Endothelial cell of umbilical vein (primary cell): ENCODE measurements at regions not wholly inside any gene's neighbourhood (a gene's known extent, or its start where the extent isn't known, plus 50 kb on each side); places are given as distances from the start of the nearest gene placed in this dataset.

Experiments used
- BruUV-seq: library from RNA; stranded (reverse); fragments of 400-500 nt; replicated peaks from 2 replicates; lab custom pipeline; 2021; lab: Mats Ljungman, UMichigan
- CTCF ChIA-PET: fragments of 300-600, 350-600 bp; sonication (Branson Sonifier 250); formaldehyde crosslinking; loops from one replicate; lab custom pipeline; 2021; ENCODE audit warnings: antibody characterized with exemption, inconsistent platforms; lab: Charles Lee
- POLR2A ChIA-PET: fragments of 300-600, 350-600 bp; sonication (Branson Sonifier 250); formaldehyde crosslinking; loops from one replicate; lab custom pipeline; 2021; ENCODE audit warnings: antibody characterized with exemption, inconsistent platforms; lab: Charles Lee
- DNase-seq: peaks from one replicate; pipeline ENCODE4 v3.0.0-alpha.2; 2011; ENCODE audit warnings: low read depth, low spot score
- FAIRE-seq: peaks from 2 replicates; lab custom pipeline; 2011; peaks lifted over from hg19 to GRCh38; lab: Jason Lieb, UNC
- H2AFZ ChIP-seq: 2 replicates; pipeline ENCODE4 v1.6.0; 2012; ENCODE audit warnings: low read depth, low read length, control low read depth, inconsistent platforms
- H3K27ac ChIP-seq: 2 replicates; pipeline ENCODE4 v1.5.1; 2011; ENCODE audit warnings: low read depth, mild to moderate bottlenecking, control low read depth, low read length, moderate library complexity; ENCODE audit not compliant: insufficient read depth
- H3K27me3 ChIP-seq, 2 experiments: 2 replicates each; pipeline versions ENCODE4 v1.6.0 to v1.6.1; 2011; ENCODE audit warnings: low read length in 2 of 2, mixed read lengths in 1 of 2; ENCODE audit not compliant: control insufficient read depth in 2 of 2, insufficient read depth in 2 of 2
- H3K36me3 ChIP-seq, 2 experiments: 2 replicates in 1 of 2; 3 replicates in 1 of 2; pipeline ENCODE4 v1.5.1; 2011; ENCODE audit warnings: low read length in 2 of 2, mild to moderate bottlenecking in 1 of 2, moderate library complexity in 1 of 2; ENCODE audit not compliant: control insufficient read depth in 2 of 2, insufficient read depth in 2 of 2; ENCODE audit errors: extremely low read depth in 1 of 2
- H3K4me1 ChIP-seq: 3 replicates; pipeline ENCODE4 v1.5.1; 2011; ENCODE audit warnings: mild to moderate bottlenecking, low read length; ENCODE audit not compliant: control insufficient read depth, insufficient read depth; ENCODE audit errors: extremely low read depth
- H3K4me2 ChIP-seq: 2 replicates; pipeline ENCODE4 v1.6.1; 2011; ENCODE audit warnings: low read length, control low read depth, mixed read lengths; ENCODE audit not compliant: insufficient read depth
- H3K4me3 ChIP-seq, 3 experiments: fragments of 200-600 bp in 1 of 3; sonication (generic), shearing (Covaris generic) in 1 of 3; replicated peaks in 1 of 3; 2 replicates each; pipeline ENCODE4 v1.5.1; 2011 to 2016; ENCODE audit warnings: control low read depth in 3 of 3, low read length in 3 of 3, mild to moderate bottlenecking in 2 of 3, inconsistent platforms in 1 of 3, low read depth in 1 of 3, moderate library complexity in 1 of 3; ENCODE audit not compliant: insufficient read depth in 1 of 3
- H3K79me2 ChIP-seq: 2 replicates; pipeline ENCODE4 v1.6.0; 2012; ENCODE audit warnings: low read length, inconsistent platforms; ENCODE audit not compliant: control insufficient read depth, insufficient read depth
- H3K9ac ChIP-seq: replicated peaks from 2 replicates; pipeline ENCODE3; 2011; ENCODE audit warnings: low read length, control low read depth; ENCODE audit not compliant: insufficient read depth; ENCODE audit errors: extremely low read depth
- H3K9me1 ChIP-seq: replicated peaks from 3 replicates; pipeline ENCODE4 v1.6.0; 2011; ENCODE audit warnings: mild to moderate bottlenecking, low read length; ENCODE audit not compliant: control insufficient read depth, insufficient read depth; ENCODE audit errors: extremely low read depth
- H3K9me3 ChIP-seq: replicated peaks from 2 replicates; pipeline ENCODE4 v1.5.1; 2012; ENCODE audit warnings: low read length, inconsistent platforms; ENCODE audit not compliant: control insufficient read depth, insufficient read depth
- H4K20me1 ChIP-seq: replicated peaks from 2 replicates; pipeline ENCODE3; 2011; ENCODE audit warnings: mild to moderate bottlenecking, low read length; ENCODE audit not compliant: control insufficient read depth, insufficient read depth; ENCODE audit errors: extremely low read depth
- EZH2 ChIP-seq: IDR thresholded peaks from 2 replicates; pipeline ENCODE4 v1.6.1; 2012; ENCODE audit warnings: borderline replicate concordance, low read depth, mild to moderate bottlenecking, moderate library complexity, low read length, inconsistent platforms; ENCODE audit not compliant: severe bottlenecking
- FOS ChIP-seq: IDR thresholded peaks from 2 replicates; pipeline ENCODE4 v1.6.1; 2011; ENCODE audit warnings: mild to moderate bottlenecking, low read length, moderate library complexity, borderline replicate concordance; ENCODE audit not compliant: insufficient read depth
- GATA2 ChIP-seq: IDR thresholded peaks from 2 replicates; pipeline ENCODE4 v1.7.0; 2011; ENCODE audit warnings: low read depth, mild to moderate bottlenecking, moderate library complexity, mixed read lengths, low read length; ENCODE audit not compliant: insufficient read length, insufficient read depth
- JUN ChIP-seq: IDR thresholded peaks from 2 replicates; pipeline ENCODE4 v1.6.1; 2011; ENCODE audit warnings: borderline replicate concordance, low read depth; ENCODE audit not compliant: insufficient read length, insufficient read depth
- MYC ChIP-seq: IDR thresholded peaks from one replicate; pipeline ENCODE4 v1.6.1; 2011; ENCODE audit warnings: mild to moderate bottlenecking, low read depth, low read length
- POLR2A ChIP-seq: IDR thresholded peaks from 2 replicates; pipeline ENCODE4 v1.6.1; 2012; ENCODE audit warnings: low read depth, mild to moderate bottlenecking, control low read depth, low read length
- POLR2AphosphoS5 ChIP-seq: IDR thresholded peaks from 2 replicates; pipeline ENCODE4 v1.6.1; 2012; ENCODE audit warnings: low read depth, mild to moderate bottlenecking, control low read depth, low read length, moderate library complexity; ENCODE audit not compliant: insufficient read depth
- dilution Hi-C: fragments of 300-500 bp; cut with MboI; formaldehyde crosslinking; loops from one replicate; pipeline ENCODE4 v1.15.0; 2019; ENCODE audit warnings: low sequenced_read_pairs; ENCODE audit not compliant: extremely low pct_ligation_motif_present
- intact Hi-C: fragments of 100-400 bp; cut with micrococcal nuclease; formaldehyde crosslinking; loops from one replicate; pipeline ENCODE4 v1.10.0; 2022
- TF ChIP-seq, protein P1 (sequence below): IDR thresholded peaks from 2 replicates; pipeline ENCODE4 v1.6.1; 2011; ENCODE audit not compliant: insufficient read depth, insufficient read length
- TF ChIP-seq, protein P2 (sequence below), 2 donors: IDR thresholded peaks; 1 replicate in 1 of 2; 2 replicates in 1 of 2; pipeline ENCODE4 v1.5.1; 2011; ENCODE audit warnings: low read length in 2 of 2, mild to moderate bottlenecking in 2 of 2, moderate library complexity in 2 of 2, control low read depth in 1 of 2, inconsistent platforms in 1 of 2, low read depth in 1 of 2; ENCODE audit not compliant: insufficient read depth in 1 of 2; ENCODE audit errors: extremely low read depth in 1 of 2

DNA sequence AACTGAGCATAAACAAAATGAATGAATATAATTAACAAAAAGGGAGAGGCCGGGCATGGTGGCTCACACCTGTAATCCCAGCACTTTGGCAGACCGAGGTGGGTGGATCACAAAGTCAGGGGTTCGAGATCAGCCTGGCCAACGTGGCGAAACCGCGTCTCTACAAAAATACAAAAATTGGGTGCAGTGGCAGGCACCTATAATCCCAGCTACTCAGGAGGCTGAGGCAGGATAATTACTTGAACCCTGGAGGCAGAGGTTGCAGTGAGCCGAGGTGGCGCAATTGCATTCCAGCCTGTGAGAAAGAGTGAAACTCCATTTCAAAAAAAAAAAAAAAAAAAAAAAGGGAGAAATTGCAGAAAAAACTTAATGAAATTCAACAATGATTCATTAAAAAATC is 839.3 kb upstream of the CTNND2 start:
- no peaks in the 10 kb centered on the region for H4K20me1 ChIP-seq
- H3K4me3 ChIP-seq = no peak overlapping the region
- intact Hi-C loops (no loop called here), dilution Hi-C loops (no loop called here)
- FAIRE-seq (no peak), DNase-seq (no peak)
- H3K9me3 ChIP-seq = no peaks in the 10 kb centered on the region
- no peaks in the 10 kb centered on the region for H3K4me1 ChIP-seq
- no peaks in the 10 kb centered on the region for H3K27me3 ChIP-seq
- ChIA-PET CTCF (no interaction called here), POLR2A (no interaction called here)
- H3K79me2 ChIP-seq = no peaks in the 10 kb centered on the region
- H3K9me1 ChIP-seq = no peaks in the 10 kb centered on the region
- no peak overlapping the region for H3K4me2 ChIP-seq
- H3K36me3 ChIP-seq = no peaks in the 10 kb centered on the region
- H3K27ac ChIP-seq = no peak overlapping the region
- no peak for TF ChIP-seq MYC
- no peak for TF ChIP-seq JUN
- TF ChIP-seq FOS = no peak
- no peak for TF ChIP-seq POLR2A
- TF ChIP-seq EZH2 = no peak
- no TSS peak for BruUV-seq
- H2AFZ ChIP-seq = no peak overlapping the region
- H3K9ac ChIP-seq = no peak overlapping the region

DNA sequence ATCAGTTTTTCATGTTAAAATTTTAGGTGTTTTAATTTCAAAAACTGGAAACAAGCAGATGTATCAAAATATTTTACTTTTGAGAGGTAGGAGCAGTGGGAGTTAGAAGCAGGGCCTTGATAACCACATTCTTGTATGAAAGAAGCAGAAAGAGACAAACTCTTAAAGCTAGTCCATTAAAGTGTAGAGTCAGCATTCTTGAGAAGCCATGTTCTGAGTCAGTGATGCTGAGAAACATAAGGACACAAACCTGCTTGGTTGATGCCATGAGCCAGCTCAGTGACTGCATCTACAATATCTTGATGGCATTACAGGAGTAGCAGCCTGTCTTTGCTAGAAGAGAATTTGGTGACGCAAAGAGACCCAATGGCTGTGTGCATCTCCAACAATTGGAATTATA is 826.1 kb upstream of the CTNND2 start:
- dilution Hi-C loops = no loop called here
- H3K9me3 ChIP-seq = no peaks in the 10 kb centered on the region
- no peak overlapping the region for H2AFZ ChIP-seq
- CTCF ChIA-PET = no interaction called here
- no TSS peak for BruUV-seq
- no peaks in the 10 kb centered on the region for H3K4me1 ChIP-seq
- no peak for FAIRE-seq
- no peaks in the 10 kb centered on the region for H3K9me1 ChIP-seq
- H3K27ac ChIP-seq = no peak overlapping the region
- H3K4me2 ChIP-seq = no peak overlapping the region
- no peaks in the 10 kb centered on the region for H3K27me3 ChIP-seq
- POLR2A ChIA-PET = no interaction called here
- no peaks in the 10 kb centered on the region for H3K36me3 ChIP-seq
- intact Hi-C loops = no loop called here
- no peak for DNase-seq
- TF ChIP-seq MYC (no peak), POLR2A (no peak), EZH2 (no peak), JUN (no peak), FOS (no peak), GATA2 (no peak), POLR2AphosphoS5 (no peak)
- TF ChIP-seq, protein P1, sequence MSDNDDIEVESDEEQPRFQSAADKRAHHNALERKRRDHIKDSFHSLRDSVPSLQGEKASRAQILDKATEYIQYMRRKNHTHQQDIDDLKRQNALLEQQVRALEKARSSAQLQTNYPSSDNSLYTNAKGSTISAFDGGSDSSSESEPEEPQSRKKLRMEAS = no peak
- TF ChIP-seq, protein P2, sequence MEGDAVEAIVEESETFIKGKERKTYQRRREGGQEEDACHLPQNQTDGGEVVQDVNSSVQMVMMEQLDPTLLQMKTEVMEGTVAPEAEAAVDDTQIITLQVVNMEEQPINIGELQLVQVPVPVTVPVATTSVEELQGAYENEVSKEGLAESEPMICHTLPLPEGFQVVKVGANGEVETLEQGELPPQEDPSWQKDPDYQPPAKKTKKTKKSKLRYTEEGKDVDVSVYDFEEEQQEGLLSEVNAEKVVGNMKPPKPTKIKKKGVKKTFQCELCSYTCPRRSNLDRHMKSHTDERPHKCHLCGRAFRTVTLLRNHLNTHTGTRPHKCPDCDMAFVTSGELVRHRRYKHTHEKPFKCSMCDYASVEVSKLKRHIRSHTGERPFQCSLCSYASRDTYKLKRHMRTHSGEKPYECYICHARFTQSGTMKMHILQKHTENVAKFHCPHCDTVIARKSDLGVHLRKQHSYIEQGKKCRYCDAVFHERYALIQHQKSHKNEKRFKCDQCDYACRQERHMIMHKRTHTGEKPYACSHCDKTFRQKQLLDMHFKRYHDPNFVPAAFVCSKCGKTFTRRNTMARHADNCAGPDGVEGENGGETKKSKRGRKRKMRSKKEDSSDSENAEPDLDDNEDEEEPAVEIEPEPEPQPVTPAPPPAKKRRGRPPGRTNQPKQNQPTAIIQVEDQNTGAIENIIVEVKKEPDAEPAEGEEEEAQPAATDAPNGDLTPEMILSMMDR (IDR thresholded peaks at IDR 0.05; ENCODE audit: extremely low read depth in 1 of 2, insufficient read depth in 1 of 2, low read depth in 1 of 2, low read length in 2 of 2) = no peak
- H3K9ac ChIP-seq = no peak overlapping the region
- H4K20me1 ChIP-seq = no peaks in the 10 kb centered on the region
- H3K4me3 ChIP-seq = no peak overlapping the region
- H3K79me2 ChIP-seq = no peaks in the 10 kb centered on the region
